H1 (cell line): ENCODE measurements at regions not wholly inside any gene's neighbourhood (a gene's known extent, or its start where the extent isn't known, plus 50 kb on each side); places are given as distances from the start of the nearest gene placed in this dataset.

Source experiments
- CTCF ChIA-PET: fragments of 300-600 bp; sonication (Branson Sonifier 250); formaldehyde crosslinking; loops from one replicate; lab custom pipeline; 2021; ENCODE audit not compliant: partially characterized antibody; lab: Charles Lee
- POLR2A ChIA-PET: fragments of 300-600 bp; sonication (Branson Sonifier 250); formaldehyde crosslinking; loops from one replicate; lab custom pipeline; 2021; ENCODE audit warnings: inconsistent platforms; ENCODE audit not compliant: partially characterized antibody; lab: Charles Lee
- DNase-seq, 2 experiments: peaks; one replicate each; pipeline versions ENCODE4 v3.0.0 to v3.0.0-alpha.2; 2010 to 2022; ENCODE audit warnings: low spot score in 2 of 2, low read depth in 1 of 2, mixed read lengths in 1 of 2
- FAIRE-seq: peaks from 2 replicates; lab custom pipeline; 2011; peaks lifted over from hg19 to GRCh38; lab: Jason Lieb, UNC
- H2AFZ ChIP-seq: 2 replicates; pipeline ENCODE4 v1.8.1; 2012; ENCODE audit warnings: low read length, inconsistent platforms
- H2AK5ac ChIP-seq: 2 replicates; pipeline ENCODE4 v1.6.1; 2013; ENCODE audit warnings: low read depth, low read length
- H2BK120ac ChIP-seq: replicated peaks from 2 replicates; pipeline ENCODE3; 2013; ENCODE audit warnings: low read depth, low read length, inconsistent platforms
- H2BK12ac ChIP-seq: 2 replicates; pipeline ENCODE4 v1.6.1; 2013; ENCODE audit warnings: low read depth, low read length
- H2BK15ac ChIP-seq: 2 replicates; pipeline ENCODE4 v1.6.1; 2013; ENCODE audit warnings: low read length
- H2BK20ac ChIP-seq: 2 replicates; pipeline ENCODE4 v1.6.1; 2013; ENCODE audit warnings: low read length
- H2BK5ac ChIP-seq: 2 replicates; pipeline ENCODE4 v1.6.1; 2013; ENCODE audit warnings: low read depth, low read length
- H3K14ac ChIP-seq: 2 replicates; pipeline ENCODE4 v1.6.1; 2013; ENCODE audit warnings: inconsistent platforms; ENCODE audit not compliant: insufficient read length
- H3K18ac ChIP-seq: 2 replicates; pipeline ENCODE4 v1.6.1; 2013; ENCODE audit warnings: low read length; ENCODE audit errors: extremely low read depth
- H3K23ac ChIP-seq: 2 replicates; pipeline ENCODE4 v1.6.1; 2013; ENCODE audit warnings: inconsistent platforms; ENCODE audit not compliant: insufficient read length
- H3K23me2 ChIP-seq: 2 replicates; pipeline ENCODE4 v1.6.1; 2013; ENCODE audit warnings: low read depth, low read length
- H3K27ac ChIP-seq: 2 replicates; pipeline ENCODE4 v1.6.1; 2011; ENCODE audit warnings: low read depth, low read length, inconsistent platforms
- H3K27me3 ChIP-seq, 4 experiments: replicated peaks in 1 of 4; 1 replicate in 1 of 4; 2 replicates in 3 of 4; pipeline versions ENCODE4 v1.6.1 to v1.8.1; 2011 to 2013; ENCODE audit warnings: low read length in 3 of 4, mild to moderate bottlenecking in 3 of 4, inconsistent platforms in 2 of 4, mixed read lengths in 2 of 4, moderate library complexity in 1 of 4; ENCODE audit not compliant: control insufficient read depth in 3 of 4, insufficient read depth in 3 of 4; ENCODE audit errors: extremely low read depth in 1 of 4
- H3K36me3 ChIP-seq, 4 experiments: 2 replicates each; pipeline versions ENCODE4 v1.6.1 to v1.8.1; 2011 to 2013; ENCODE audit warnings: mild to moderate bottlenecking in 4 of 4, low read length in 3 of 4, moderate library complexity in 2 of 4, control low read depth in 1 of 4, inconsistent platforms in 1 of 4; ENCODE audit not compliant: insufficient read depth in 4 of 4, control insufficient read depth in 2 of 4
- H3K4ac ChIP-seq: replicated peaks from 2 replicates; pipeline ENCODE3; 2013; ENCODE audit warnings: low read length, low read depth, mixed read lengths, inconsistent platforms; ENCODE audit not compliant: insufficient read length
- H3K4me1 ChIP-seq, 4 experiments: replicated peaks in 1 of 4; 1 replicate in 1 of 4; 2 replicates in 3 of 4; pipeline versions ENCODE4 v1.6.1 to v1.8.1; 2011 to 2013; ENCODE audit warnings: low read length in 3 of 4, inconsistent platforms in 2 of 4, mixed read lengths in 1 of 4; ENCODE audit not compliant: insufficient read depth in 4 of 4, control insufficient read depth in 3 of 4
- H3K4me2 ChIP-seq, 2 experiments: 2 replicates each; pipeline versions ENCODE4 v1.6.1 to v1.8.1; 2011 to 2013; ENCODE audit warnings: low read depth in 2 of 2, low read length in 2 of 2, control low read depth in 1 of 2, inconsistent platforms in 1 of 2, mild to moderate bottlenecking in 1 of 2; ENCODE audit not compliant: insufficient read depth in 1 of 2
- H3K4me3 ChIP-seq, 4 experiments: fragments of 200-600, 300-600 bp in 1 of 4; sonication (generic), shearing (Covaris generic), sonication (Bioruptor Twin) in 1 of 4; 2 replicates each; pipeline versions ENCODE4 v1.5.1 to v1.8.1; 2011 to 2016; ENCODE audit warnings: low read length in 4 of 4, low read depth in 3 of 4, control low read depth in 2 of 4, inconsistent platforms in 2 of 4, mild to moderate bottlenecking in 2 of 4, mixed read lengths in 1 of 4, moderate library complexity in 1 of 4; ENCODE audit not compliant: insufficient read depth in 2 of 4; ENCODE audit errors: extremely low read depth in 1 of 4
- H3K56ac ChIP-seq: replicated peaks from 2 replicates; pipeline ENCODE3; 2013; ENCODE audit warnings: low read depth, mild to moderate bottlenecking, mixed read lengths, low read length, inconsistent platforms; ENCODE audit not compliant: insufficient read length
- H3K79me1 ChIP-seq: 2 replicates; pipeline ENCODE4 v1.6.1; 2013; ENCODE audit warnings: low read depth, low read length, control low read depth
- H3K79me2 ChIP-seq, 2 experiments: 2 replicates each; pipeline versions ENCODE4 v1.6.1 to v1.8.1; 2012 to 2013; ENCODE audit warnings: low read length in 2 of 2, mild to moderate bottlenecking in 2 of 2, inconsistent platforms in 1 of 2; ENCODE audit not compliant: insufficient read depth in 2 of 2, control insufficient read depth in 1 of 2
- H3K9ac ChIP-seq, 4 experiments: replicated peaks in 1 of 4; 1 replicate in 1 of 4; 2 replicates in 3 of 4; pipeline versions ENCODE4 v1.6.1 to v1.8.1; 2011 to 2013; ENCODE audit warnings: low read depth in 3 of 4, low read length in 3 of 4, control low read depth in 2 of 4, mild to moderate bottlenecking in 2 of 4, moderate library complexity in 2 of 4, inconsistent platforms in 1 of 4; ENCODE audit errors: extremely low read depth in 1 of 4
- H3K9me3 ChIP-seq, 2 experiments: 2 replicates each; pipeline versions ENCODE4 v1.6.1 to v1.8.1; 2012 to 2013; ENCODE audit warnings: mild to moderate bottlenecking in 2 of 2, moderate library complexity in 2 of 2, control low read depth in 1 of 2, inconsistent platforms in 1 of 2, low read depth in 1 of 2, low read length in 1 of 2, mixed read lengths in 1 of 2; ENCODE audit not compliant: insufficient read depth in 2 of 2
- H4K20me1 ChIP-seq, 2 experiments: replicated peaks in 1 of 2; 2 replicates each; pipeline versions ENCODE3 to v1.8.1; 2011 to 2013; ENCODE audit warnings: inconsistent platforms in 2 of 2, low read length in 2 of 2, mild to moderate bottlenecking in 1 of 2; ENCODE audit not compliant: insufficient read depth in 2 of 2, control insufficient read depth in 1 of 2
- H4K5ac ChIP-seq: 2 replicates; pipeline ENCODE4 v1.6.1; 2013; ENCODE audit warnings: low read length, low read depth, mixed read lengths, inconsistent platforms; ENCODE audit not compliant: insufficient read length
- H4K8ac ChIP-seq: 2 replicates; pipeline ENCODE4 v1.8.0; 2013; ENCODE audit warnings: mild to moderate bottlenecking, moderate library complexity, low read length, inconsistent platforms; ENCODE audit not compliant: insufficient read depth; ENCODE audit errors: extremely low read depth
- H4K91ac ChIP-seq: replicated peaks from 2 replicates; pipeline ENCODE3; 2013; ENCODE audit warnings: low read length, mixed read lengths, inconsistent platforms; ENCODE audit not compliant: insufficient read length
- BACH1 ChIP-seq: IDR thresholded peaks from 2 replicates; pipeline ENCODE4 v1.6.1; 2012; ENCODE audit warnings: low read length, improper control_type of control experiment
- EGR1 ChIP-seq: IDR thresholded peaks from 2 replicates; pipeline ENCODE4 v1.6.1; 2011; ENCODE audit warnings: low read depth, low read length, borderline replicate concordance
- SAP30 ChIP-seq: fragments of 300-600 bp; sonication (generic); IDR thresholded peaks from 2 replicates; pipeline ENCODE4 v1.7.1; 2012; ENCODE audit warnings: low read length, moderate library complexity, mild to moderate bottlenecking, inconsistent platforms; ENCODE audit not compliant: insufficient read depth, insufficient replicate concordance
- SIN3A ChIP-seq, 2 experiments: IDR thresholded peaks in 1 of 2; conservative IDR thresholded peaks in 1 of 2; 2 replicates each; pipeline ENCODE4 v1.6.1; 2011 to 2012; ENCODE audit warnings: low read length in 2 of 2, improper control_type of control experiment in 1 of 2, low read depth in 1 of 2, mild to moderate bottlenecking in 1 of 2
- SIX5 ChIP-seq: IDR thresholded peaks from 2 replicates; pipeline ENCODE4 v1.6.1; 2011; ENCODE audit warnings: mild to moderate bottlenecking, low read depth, low read length
- SP2 ChIP-seq: IDR thresholded peaks from 2 replicates; pipeline ENCODE4 v1.6.1; 2012; ENCODE audit warnings: mild to moderate bottlenecking, low read length, inconsistent platforms
- SRF ChIP-seq: IDR thresholded peaks from 2 replicates; pipeline ENCODE4 v1.6.1; 2011; ENCODE audit warnings: mild to moderate bottlenecking, low read depth, low read length, moderate library complexity
- TAF1 ChIP-seq: IDR thresholded peaks from 2 replicates; pipeline ENCODE4 v1.6.1; 2011; ENCODE audit warnings: mild to moderate bottlenecking, low read depth, low read length
- WGBS, 2 experiments: shearing (Covaris generic) in 1 of 2; methylation state at CpG; one replicate each; pipeline versions ENCODE4 v1.1.6 to v1.1.7; 2013 to 2015; ENCODE audit warnings: low lambda C conversion rate in 2 of 2, mixed read lengths in 2 of 2, inconsistent platforms in 1 of 2, low coverage in 1 of 2, missing lambda C conversion rate in 1 of 2; ENCODE audit not compliant: insufficient replicate concordance in 2 of 2, insufficient coverage in 1 of 2, insufficient read length in 1 of 2; ENCODE audit errors: extremely low coverage in 1 of 2, missing lambda C conversion rate in 1 of 2; 5-methylcytosine and 5-hydroxymethylcytosine counted together
- TF ChIP-seq, protein P1 (sequence below): IDR thresholded peaks from 2 replicates; pipeline ENCODE4 v1.6.1; 2012; ENCODE audit warnings: inconsistent platforms

DNA sequence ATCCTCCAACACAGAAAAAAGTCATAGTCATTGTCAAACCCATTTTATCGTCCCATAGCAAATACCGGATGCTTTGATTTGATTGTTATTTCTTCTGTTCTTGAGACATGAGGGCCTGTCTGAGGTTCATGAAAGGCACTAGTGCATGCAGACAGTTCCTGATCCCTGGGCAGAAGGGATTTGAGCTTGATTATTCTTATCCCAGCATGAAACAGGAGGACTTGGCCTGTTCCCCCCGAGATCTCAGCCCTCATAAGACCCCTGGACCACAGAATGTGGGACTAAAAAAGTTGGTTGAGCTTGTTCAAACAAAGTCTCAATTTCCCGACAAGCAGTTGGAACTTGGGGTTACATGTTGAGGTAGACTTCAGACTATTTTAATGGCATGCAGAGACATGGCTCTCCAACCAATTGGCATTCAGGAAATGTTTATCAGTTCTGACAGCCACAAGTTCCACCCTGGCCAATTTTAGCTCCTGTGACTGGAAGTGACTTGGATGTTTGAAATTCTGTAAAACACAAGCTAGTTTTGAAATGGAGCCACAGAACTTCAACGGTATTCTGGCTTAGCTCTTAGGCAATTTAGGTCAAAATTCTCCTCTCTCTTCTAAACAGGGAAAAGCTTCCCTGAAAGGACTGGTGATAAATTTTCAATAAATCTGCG, 366.9 kb upstream of the SLC14A2 start:
- no peak for TF ChIP-seq SAP30
- TF ChIP-seq SRF: no peak
- TF ChIP-seq TAF1: no peak
- no peak for TF ChIP-seq SP2
- TF ChIP-seq SIX5: no peak
- no peak for TF ChIP-seq SIN3A (conservative IDR thresholded peaks at IDR 0.05 in 1 of 2, IDR thresholded peaks at IDR 0.05 in 1 of 2; ENCODE audit: low read depth in 1 of 2, low read length in 2 of 2)
- TF ChIP-seq BACH1: no peak
- TF ChIP-seq EGR1: no peak
- TF ChIP-seq, protein P1, sequence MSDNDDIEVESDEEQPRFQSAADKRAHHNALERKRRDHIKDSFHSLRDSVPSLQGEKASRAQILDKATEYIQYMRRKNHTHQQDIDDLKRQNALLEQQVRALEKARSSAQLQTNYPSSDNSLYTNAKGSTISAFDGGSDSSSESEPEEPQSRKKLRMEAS: no peak
- Histone ChIP-seq H2BK120ac (no peak overlapping the region), H2BK20ac (no peak overlapping the region), H3K27ac (no peak overlapping the region), H3K14ac (no peak overlapping the region), H3K4ac (no peak overlapping the region), H3K9me3 (no peaks in the 10 kb centered on the region), H4K91ac (no peak overlapping the region), H2BK12ac (no peak overlapping the region), H3K79me1 (no peaks in the 10 kb centered on the region), H3K9ac (no peak overlapping the region), H4K5ac (no peak overlapping the region), H2BK5ac (no peak overlapping the region), H3K23me2 (no peaks in the 10 kb centered on the region), H2BK15ac (no peak overlapping the region), H4K8ac (no peak overlapping the region), H4K20me1 (no peaks in the 10 kb centered on the region), H3K4me3 (no peak overlapping the region), H3K56ac (no peak overlapping the region), H2AFZ (0 out of 2 replicates have a peak overlapping the region, but pooled peaks have one; percentile 37), H2AK5ac (no peak overlapping the region), H3K36me3 (no peaks in the 10 kb centered on the region), H3K27me3 (no peaks in the 10 kb centered on the region), H3K4me1 (no peaks in the 10 kb centered on the region), H3K4me2 (no peak overlapping the region), H3K79me2 (no peaks in the 10 kb centered on the region), H3K23ac (no peak overlapping the region), H3K18ac (no peak overlapping the region)
- DNase-seq: no peak
- no peak for FAIRE-seq
- 94% methylated on average over 6 of the region's 6 CpGs; no CpG with 5 or more reads in 1 of the 2 experiments for WGBS, 2 experiments
- ChIA-PET POLR2A (no interaction called here), CTCF (interaction anchor here (0.6 to 1.6 kb wide), 7 partner anchors 10 to 579 kb away, joined by 3 to 5 read pairs (median 3); no protein-coding TSS in a partner anchor)
